ENCODE measurements at regions not wholly inside any gene's neighbourhood (a gene's known extent, or its start where the extent isn't known, plus 50 kb on each side); places are given as distances from the start of the nearest gene placed in this dataset.

- TF ChIP-seq CTCF (IDR thresholded peaks at IDR 0.05) (no peak), POLR2A (IDR thresholded peaks at IDR 0.05) (no peak), POLR2AphosphoS5 (IDR thresholded peaks at IDR 0.05) (no peak)
Observed at GRCh38 chr17:14859542-14859941, 405.6 kb downstream of the PMP22 start.

All from breast epithelium (tissue), 3 donors.